HUES6 (cell line): ENCODE measurements at regions not wholly inside any gene's neighbourhood (a gene's known extent, or its start where the extent isn't known, plus 50 kb on each side); places are given as distances from the start of the nearest gene placed in this dataset.

ENCODE experiments used
- H3K27ac ChIP-seq: 2 replicates; pipeline ENCODE4 v1.7.0; 2013; ENCODE audit warnings: low read depth, mild to moderate bottlenecking, low read length, inconsistent platforms
- H3K27me3 ChIP-seq: 2 replicates; pipeline ENCODE4 v1.6.1; 2013; ENCODE audit warnings: low read length; ENCODE audit not compliant: control insufficient read depth, insufficient read depth
- H3K36me3 ChIP-seq: 2 replicates; pipeline ENCODE4 v1.6.1; 2013; ENCODE audit warnings: low read length; ENCODE audit not compliant: control insufficient read depth, insufficient read depth
- H3K4me1 ChIP-seq: 2 replicates; pipeline ENCODE4 v1.6.1; 2013; ENCODE audit warnings: low read length; ENCODE audit not compliant: control insufficient read depth, insufficient read depth
- H3K4me3 ChIP-seq: 2 replicates; pipeline ENCODE4 v1.5.1; 2013; ENCODE audit warnings: low read depth, low read length
- H3K9ac ChIP-seq: one replicate; pipeline ENCODE4 v1.6.1; 2013; ENCODE audit warnings: mild to moderate bottlenecking, low read length
- H3K9me3 ChIP-seq: 2 replicates; pipeline ENCODE4 v1.6.1; 2013; ENCODE audit warnings: low read depth, low read length; ENCODE audit not compliant: control insufficient read depth, insufficient read depth

DNA sequence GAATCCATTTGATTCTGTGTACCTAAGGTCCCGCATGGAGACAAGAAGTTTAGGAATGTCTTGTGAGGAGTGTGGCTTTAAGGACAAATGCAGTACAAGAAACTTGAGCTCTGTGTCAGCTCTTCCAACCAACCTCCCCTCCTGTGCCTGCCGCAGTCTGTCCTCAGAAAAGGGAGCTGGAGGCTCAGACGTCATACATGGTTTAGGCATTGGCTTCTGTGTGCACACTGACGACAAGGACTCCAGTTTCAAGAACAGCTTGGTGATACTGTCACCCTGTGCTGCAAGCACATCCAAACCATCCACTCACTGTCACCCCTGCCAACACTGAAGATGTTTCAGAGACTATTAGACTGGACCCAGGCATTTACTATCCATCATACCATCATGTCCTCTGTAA, 470.4 kb downstream of the IRS1 start:
- Histone ChIP-seq H3K27me3 (no peaks in the 10 kb centered on the region), H3K9me3 (no peaks in the 10 kb centered on the region), H3K9ac (no peak overlapping the region), H3K4me3 (no peak overlapping the region), H3K27ac (no peak overlapping the region), H3K36me3 (no peaks in the 10 kb centered on the region), H3K4me1 (no peaks in the 10 kb centered on the region)

- H3K4me1 ChIP-seq = no peaks in the 10 kb centered on the region
- H3K36me3 ChIP-seq = no peaks in the 10 kb centered on the region
- H3K4me3 ChIP-seq = no peak overlapping the region
- no peak overlapping the region for H3K27ac ChIP-seq
- no peak overlapping the region for H3K9ac ChIP-seq
- no peaks in the 10 kb centered on the region for H3K27me3 ChIP-seq
- H3K9me3 ChIP-seq = no peaks in the 10 kb centered on the region
These were observed 471.8 kb downstream of the IRS1 start for GRCh38 chr2:226327830-226328229.

GRCh38 chr2:226325526-226325925, 474.1 kb downstream of the IRS1 start:
- no peaks in the 10 kb centered on the region for H3K36me3 ChIP-seq
- no peak overlapping the region for H3K4me3 ChIP-seq
- no peaks in the 10 kb centered on the region for H3K9me3 ChIP-seq
- H3K27me3 ChIP-seq = no peaks in the 10 kb centered on the region
- no peak overlapping the region for H3K27ac ChIP-seq
- H3K9ac ChIP-seq = no peak overlapping the region
- no peaks in the 10 kb centered on the region for H3K4me1 ChIP-seq

- Histone ChIP-seq H3K9me3 (no peaks in the 10 kb centered on the region), H3K36me3 (no peaks in the 10 kb centered on the region), H3K4me1 (no peaks in the 10 kb centered on the region)
These were observed 479.3 kb downstream of the IRS1 start for GRCh38 chr2:226320076-226320948.

DNA sequence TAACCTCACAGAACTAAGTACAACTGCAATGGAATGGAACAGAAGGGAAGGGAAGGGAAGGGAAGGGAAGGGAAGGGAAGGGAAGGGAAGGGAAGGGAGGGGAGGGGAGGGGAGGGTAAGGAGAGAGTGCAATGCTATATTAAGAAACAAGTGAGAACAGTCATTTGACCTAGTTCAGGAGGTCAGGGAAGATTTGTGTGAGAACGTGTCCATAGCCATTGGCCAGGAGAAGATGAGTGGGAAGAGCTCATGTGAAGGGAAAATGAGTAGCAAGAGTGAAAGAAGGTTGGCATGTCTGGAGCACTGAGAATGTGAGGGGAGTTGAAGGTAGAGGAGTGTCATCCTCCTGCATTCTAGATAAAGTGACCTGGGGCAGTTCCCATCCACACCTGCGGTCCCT, 481.6 kb downstream of the IRS1 start:
- Histone ChIP-seq H3K27ac (no peak overlapping the region), H3K27me3 (no peaks in the 10 kb centered on the region), H3K9me3 (no peaks in the 10 kb centered on the region), H3K4me1 (no peaks in the 10 kb centered on the region), H3K36me3 (no peaks in the 10 kb centered on the region), H3K9ac (no peak overlapping the region), H3K4me3 (no peak overlapping the region)

More at GRCh38 chr2:226320076-226320948, 479.3 kb downstream of the IRS1 start:
- no peak overlapping the region for H3K27ac ChIP-seq
- H3K27me3 ChIP-seq = no peaks in the 10 kb centered on the region
- no peak overlapping the region for H3K9ac ChIP-seq
- no peak overlapping the region for H3K4me3 ChIP-seq

DNA sequence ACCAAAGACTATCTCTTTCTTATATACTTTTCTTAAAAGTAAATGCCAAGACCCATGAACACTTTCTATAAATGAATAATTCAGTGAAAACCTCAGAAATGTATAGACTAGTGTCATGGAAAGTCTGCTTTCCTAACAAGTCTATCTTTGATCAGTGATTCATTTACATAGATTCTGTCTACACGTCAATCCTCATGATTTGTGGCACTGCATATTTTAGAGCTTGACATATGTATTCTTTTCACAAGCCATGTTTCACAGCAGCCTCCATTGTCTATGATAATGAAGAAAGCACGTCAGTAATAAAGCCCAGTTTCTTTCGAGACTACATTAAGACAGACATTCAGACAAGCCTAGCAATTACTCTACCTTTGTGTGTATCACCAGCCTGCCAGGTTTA, 486.6 kb downstream of the IRS1 start:
- Histone ChIP-seq H3K9ac (no peak overlapping the region), H3K27me3 (no peaks in the 10 kb centered on the region), H3K27ac (no peak overlapping the region)

GRCh38 chr2:226312155-226312554, 487.5 kb downstream of the IRS1 start:
- Histone ChIP-seq H3K27me3 (no peaks in the 10 kb centered on the region), H3K9ac (no peak overlapping the region), H3K36me3 (no peaks in the 10 kb centered on the region), H3K27ac (no peak overlapping the region), H3K4me1 (no peaks in the 10 kb centered on the region), H3K4me3 (no peak overlapping the region), H3K9me3 (no peaks in the 10 kb centered on the region)

More for the DNA sequence above, 486.6 kb downstream of the IRS1 start:
- Histone ChIP-seq H3K9me3 (no peaks in the 10 kb centered on the region), H3K4me1 (no peaks in the 10 kb centered on the region), H3K4me3 (no peak overlapping the region), H3K36me3 (no peaks in the 10 kb centered on the region)

DNA sequence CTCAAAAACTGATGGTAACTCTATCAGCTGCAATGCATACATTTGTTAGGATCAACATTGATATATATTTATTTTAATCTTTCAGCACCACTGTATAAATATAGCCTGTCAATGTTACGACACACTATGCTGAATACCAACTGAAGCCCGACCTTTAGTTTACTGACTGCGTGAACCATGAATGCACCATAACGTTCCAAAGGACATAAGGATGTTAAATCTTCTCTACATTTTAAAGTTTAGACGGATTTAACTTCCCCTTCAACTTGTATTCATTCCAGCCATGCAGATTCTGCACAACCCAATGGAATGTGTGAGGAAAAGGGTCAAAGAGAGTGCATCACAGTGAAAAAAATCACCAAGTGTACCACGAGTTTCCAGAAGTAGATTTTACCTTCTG, 489.5 kb downstream of the IRS1 start:
- Histone ChIP-seq H3K27me3 (no peaks in the 10 kb centered on the region), H3K4me3 (no peak overlapping the region), H3K4me1 (no peaks in the 10 kb centered on the region), H3K36me3 (no peaks in the 10 kb centered on the region), H3K9me3 (no peaks in the 10 kb centered on the region), H3K9ac (no peak overlapping the region), H3K27ac (no peak overlapping the region)

- H3K27ac ChIP-seq = no peak overlapping the region
- H3K9ac ChIP-seq = no peak overlapping the region
- no peaks in the 10 kb centered on the region for H3K36me3 ChIP-seq
- no peaks in the 10 kb centered on the region for H3K27me3 ChIP-seq
- H3K4me1 ChIP-seq = no peaks in the 10 kb centered on the region
- H3K4me3 ChIP-seq = no peak overlapping the region
- H3K9me3 ChIP-seq = no peaks in the 10 kb centered on the region
These were observed 490.6 kb downstream of the IRS1 start for GRCh38 chr2:226308986-226309385.

DNA sequence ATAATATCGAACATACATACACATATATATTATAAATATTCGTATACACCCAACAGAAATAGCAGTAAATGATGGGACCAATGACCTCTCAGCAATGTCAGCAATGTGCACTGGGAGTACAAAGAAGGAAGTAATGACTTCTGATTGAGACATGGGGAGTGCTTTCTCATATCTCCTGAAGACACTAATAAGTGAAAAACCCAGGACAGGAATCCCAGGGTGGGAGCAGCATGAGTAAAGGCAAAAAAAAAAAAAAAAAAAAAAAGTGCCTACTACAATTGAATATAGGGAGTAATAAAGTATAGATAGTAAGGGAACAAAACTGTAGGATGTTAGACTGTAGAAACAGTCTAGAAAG, 491.3 kb downstream of the IRS1 start:
- no peaks in the 10 kb centered on the region for H3K4me1 ChIP-seq
- H3K27ac ChIP-seq = no peak overlapping the region

GRCh38 chr2:226307487-226308322, 491.9 kb downstream of the IRS1 start:
- Histone ChIP-seq H3K36me3 (no peaks in the 10 kb centered on the region), H3K4me1 (no peaks in the 10 kb centered on the region), H3K27ac (no peak overlapping the region), H3K9me3 (no peaks in the 10 kb centered on the region), H3K4me3 (no peak overlapping the region), H3K27me3 (no peaks in the 10 kb centered on the region), H3K9ac (no peak overlapping the region)

More for the DNA sequence above, 491.3 kb downstream of the IRS1 start:
- Histone ChIP-seq H3K9me3 (no peaks in the 10 kb centered on the region), H3K4me3 (no peak overlapping the region), H3K36me3 (no peaks in the 10 kb centered on the region), H3K27me3 (no peaks in the 10 kb centered on the region), H3K9ac (no peak overlapping the region)
